ENCODE measurements at regions not wholly inside any gene's neighbourhood (a gene's known extent, or its start where the extent isn't known, plus 50 kb on each side); places are given as distances from the start of the nearest gene placed in this dataset.

DNA sequence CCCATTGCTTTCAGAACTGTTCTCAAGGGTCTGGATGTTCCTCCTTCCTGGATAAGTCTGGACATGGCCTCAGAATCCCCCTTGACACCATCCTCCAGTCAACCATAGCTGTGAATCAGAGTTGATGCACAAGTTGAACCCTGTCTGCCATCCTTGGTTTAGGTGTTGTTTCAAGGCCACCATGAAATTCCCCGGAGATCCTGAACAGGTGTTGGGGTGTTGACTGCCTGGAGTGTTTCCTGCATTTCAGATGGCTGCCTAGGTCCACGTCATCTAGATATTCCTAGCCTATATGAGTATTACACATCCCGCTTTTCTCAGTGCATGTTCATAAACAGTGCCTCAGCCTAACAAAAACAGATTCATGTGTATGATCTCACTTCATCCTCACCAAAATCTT, 86.7 kb upstream of the PWP1 start:
- H3K9me3 Mint-ChIP-seq, result peaks cover under 1 to 5% of the 10 kb centered on the region in 2 experiments; a peak in 2 of 5 replicates
- H3K36me3 Mint-ChIP-seq (ENCODE audit: insufficient read depth in 1 of 3, low read depth in 3 of 3), result no peaks in the 10 kb centered on the region
- no peak overlapping the region for H2BK5ac ChIP-seq (ENCODE audit: insufficient read length, low read length)
- no peak overlapping the region for H3K23ac ChIP-seq (ENCODE audit: insufficient read length, low read depth, low read length)
- no peak overlapping the region for H3K9ac ChIP-seq (ENCODE audit: extremely low read depth, insufficient read length, low read length)
- H4K91ac ChIP-seq (ENCODE audit: insufficient read length, low read depth, low read length), result no peak overlapping the region
- no peak overlapping the region for H2BK120ac ChIP-seq (ENCODE audit: low read depth, low read length, poor library complexity, severe bottlenecking)
- H2BK15ac ChIP-seq (ENCODE audit: low read depth, low read length), result no peak overlapping the region
- no peaks in the 10 kb centered on the region for H3K79me2 ChIP-seq (ENCODE audit: insufficient read depth, low read length)
- WGBS (ENCODE audit: extremely low coverage, insufficient read length, low lambda C conversion rate), result no CpG with 5 or more reads among the region's 3 CpGs
- no peaks in the 10 kb centered on the region for H3K9me3 ChIP-seq (ENCODE audit: control insufficient read depth, low read depth, low read length)
- H2BK20ac ChIP-seq (ENCODE audit: low read depth, low read length, poor library complexity, severe bottlenecking), result no peak overlapping the region
- H3K79me1 ChIP-seq (ENCODE audit: insufficient read depth, low read depth, low read length, poor library complexity, severe bottlenecking), result no peaks in the 10 kb centered on the region
- no peak overlapping the region for H3K27ac ChIP-seq (ENCODE audit: insufficient read length, low read depth, low read length)
- no peak overlapping the region for H3K4me3 Mint-ChIP-seq
- H3T11ph ChIP-seq (ENCODE audit: low read length), result no peak overlapping the region
- H3K23me2 ChIP-seq (ENCODE audit: insufficient read length, low read depth, low read length, poor library complexity, severe bottlenecking), result no peaks in the 10 kb centered on the region
- H3K4ac ChIP-seq (ENCODE audit: low read depth, low read length), result no peak overlapping the region
- H3K4me2 ChIP-seq (ENCODE audit: insufficient read depth, insufficient read length, low read length), result no peak overlapping the region
- H3K4me1 ChIP-seq (ENCODE audit: insufficient read depth, low read length), result no peaks in the 10 kb centered on the region
- TF ChIP-seq, protein P1, sequence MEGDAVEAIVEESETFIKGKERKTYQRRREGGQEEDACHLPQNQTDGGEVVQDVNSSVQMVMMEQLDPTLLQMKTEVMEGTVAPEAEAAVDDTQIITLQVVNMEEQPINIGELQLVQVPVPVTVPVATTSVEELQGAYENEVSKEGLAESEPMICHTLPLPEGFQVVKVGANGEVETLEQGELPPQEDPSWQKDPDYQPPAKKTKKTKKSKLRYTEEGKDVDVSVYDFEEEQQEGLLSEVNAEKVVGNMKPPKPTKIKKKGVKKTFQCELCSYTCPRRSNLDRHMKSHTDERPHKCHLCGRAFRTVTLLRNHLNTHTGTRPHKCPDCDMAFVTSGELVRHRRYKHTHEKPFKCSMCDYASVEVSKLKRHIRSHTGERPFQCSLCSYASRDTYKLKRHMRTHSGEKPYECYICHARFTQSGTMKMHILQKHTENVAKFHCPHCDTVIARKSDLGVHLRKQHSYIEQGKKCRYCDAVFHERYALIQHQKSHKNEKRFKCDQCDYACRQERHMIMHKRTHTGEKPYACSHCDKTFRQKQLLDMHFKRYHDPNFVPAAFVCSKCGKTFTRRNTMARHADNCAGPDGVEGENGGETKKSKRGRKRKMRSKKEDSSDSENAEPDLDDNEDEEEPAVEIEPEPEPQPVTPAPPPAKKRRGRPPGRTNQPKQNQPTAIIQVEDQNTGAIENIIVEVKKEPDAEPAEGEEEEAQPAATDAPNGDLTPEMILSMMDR (conservative IDR thresholded peaks at IDR 0.05), result no peak
- no peak for DNase-seq
- no peak overlapping the region for H4K8ac ChIP-seq (replicated peaks; ENCODE audit: insufficient read length, low read depth, low read length)
- H3K27me3 Mint-ChIP-seq (ENCODE audit: low read depth), result no peaks in the 10 kb centered on the region; the same call in 1 of the 2 replicates
- H3K27ac Mint-ChIP-seq, result no peak overlapping the region
- H2AK5ac ChIP-seq (ENCODE audit: insufficient read length, low read length), result no peak overlapping the region
- H4K5ac ChIP-seq (ENCODE audit: insufficient read length, low read depth, low read length), result no peak overlapping the region
- H2AFZ ChIP-seq (ENCODE audit: low read length), result no peak overlapping the region
- no peaks in the 10 kb centered on the region for H3K27me3 ChIP-seq (ENCODE audit: insufficient read depth, low read length)
- no peaks in the 10 kb centered on the region for H3K4me1 Mint-ChIP-seq
- H4K20me1 ChIP-seq (ENCODE audit: control insufficient read depth, insufficient read depth, insufficient read length), result no peaks in the 10 kb centered on the region
- no peak overlapping the region for H3K18ac ChIP-seq (ENCODE audit: insufficient read length, low read depth, low read length)
- H3K14ac ChIP-seq (ENCODE audit: insufficient read depth, low read length), result no peak overlapping the region
- H2BK12ac ChIP-seq (ENCODE audit: insufficient read length, low read depth, low read length), result no peak overlapping the region
- no peak overlapping the region for H3K56ac ChIP-seq (ENCODE audit: insufficient read length, low read depth, low read length)

Data from H9 (cell line).